ENCODE measurements at regions not wholly inside any gene's neighbourhood (a gene's known extent, or its start where the extent isn't known, plus 50 kb on each side); places are given as distances from the start of the nearest gene placed in this dataset.

GRCh38 chr10:65342245-65342644 lies 1583.6 kb upstream of the LRRTM3 start:
- WGBS, 2 donors (ENCODE audit: extremely low coverage in 2 of 2, insufficient read length in 2 of 2, insufficient replicate concordance in 1 of 2): no CpG with 5 or more reads among the region's 1 CpG

GRCh38 chr10:65346466-65346865 lies 1579.4 kb upstream of the LRRTM3 start:
- Histone ChIP-seq H3K4me2 (ENCODE audit: insufficient read depth, low read length, poor library complexity, severe bottlenecking) (no peak overlapping the region), H3K27me3 (ENCODE audit: control insufficient read depth in 3 of 3, insufficient read depth in 3 of 3, low read depth in 1 of 3, low read length in 3 of 3) (no peaks in the 10 kb centered on the region), H3K36me3 (replicated peaks in 1 of 2; ENCODE audit: control insufficient read depth in 2 of 2, insufficient read depth in 2 of 2, low read length in 2 of 2) (no peaks in the 10 kb centered on the region), H2BK12ac (ENCODE audit: low read length) (no peak overlapping the region), H3K9me3 (replicated peaks in 1 of 2; ENCODE audit: control insufficient read depth in 2 of 2, insufficient read depth in 1 of 2, low read depth in 1 of 2, low read length in 2 of 2) (no peaks in the 10 kb centered on the region), H3K9ac (ENCODE audit: low read depth, low read length, poor library complexity) (no peak overlapping the region), H3K79me1 (ENCODE audit: low read depth, low read length) (no peaks in the 10 kb centered on the region), H2AFZ (ENCODE audit: low read length) (no peak overlapping the region), H3K4me1 (ENCODE audit: control insufficient read depth in 2 of 2, insufficient read depth in 1 of 2, low read depth in 1 of 2, low read length in 2 of 2) (no peaks in the 10 kb centered on the region), H3K23ac (ENCODE audit: low read depth, low read length, poor library complexity) (no peak overlapping the region), H2BK120ac (ENCODE audit: low read depth, low read length) (no peak overlapping the region), H3K4me3 (ENCODE audit: low read length in 2 of 2) (no peak overlapping the region), H3K14ac (ENCODE audit: low read length) (no peak overlapping the region), H3K4ac (ENCODE audit: low read length) (no peak overlapping the region), H3K27ac (replicated peaks; ENCODE audit: low read length) (no peak overlapping the region), H2AK5ac (ENCODE audit: low read depth, low read length) (no peak overlapping the region), H4K91ac (ENCODE audit: low read depth, low read length, poor library complexity) (no peak overlapping the region), H2BK15ac (ENCODE audit: low read length) (no peak overlapping the region), H4K8ac (ENCODE audit: low read depth, low read length) (no peak overlapping the region), H3K18ac (ENCODE audit: low read length) (no peak overlapping the region), H2BK5ac (ENCODE audit: low read length) (no peak overlapping the region)
- no peak for DNase-seq (ENCODE audit: low spot score)
- no CpG with 5 or more reads among the region's 3 CpGs for WGBS, 2 donors (ENCODE audit: extremely low coverage in 2 of 2, insufficient read length in 2 of 2, insufficient replicate concordance in 1 of 2)

More at GRCh38 chr10:65342245-65342644, 1583.6 kb upstream of the LRRTM3 start:
- H3K9me3 ChIP-seq (replicated peaks in 1 of 2; ENCODE audit: control insufficient read depth in 2 of 2, insufficient read depth in 1 of 2, low read depth in 1 of 2, low read length in 2 of 2): no peaks in the 10 kb centered on the region
- no peaks in the 10 kb centered on the region for H3K4me1 ChIP-seq (ENCODE audit: control insufficient read depth in 2 of 2, insufficient read depth in 1 of 2, low read depth in 1 of 2, low read length in 2 of 2)
- no peak overlapping the region for H3K9ac ChIP-seq (ENCODE audit: low read depth, low read length, poor library complexity)
- no peak overlapping the region for H2BK120ac ChIP-seq (ENCODE audit: low read depth, low read length)
- H3K27ac ChIP-seq (replicated peaks; ENCODE audit: low read length): no peak overlapping the region
- H3K18ac ChIP-seq (ENCODE audit: low read length): no peak overlapping the region
- H2BK15ac ChIP-seq (ENCODE audit: low read length): no peak overlapping the region
- H3K4me3 ChIP-seq (ENCODE audit: low read length in 2 of 2): no peak overlapping the region
- no peak overlapping the region for H2BK5ac ChIP-seq (ENCODE audit: low read length)
- H3K4me2 ChIP-seq (ENCODE audit: insufficient read depth, low read length, poor library complexity, severe bottlenecking): no peak overlapping the region
- H2AK5ac ChIP-seq (ENCODE audit: low read depth, low read length): no peak overlapping the region
- no peak overlapping the region for H3K23ac ChIP-seq (ENCODE audit: low read depth, low read length, poor library complexity)
- no peak overlapping the region for H2BK12ac ChIP-seq (ENCODE audit: low read length)
- no peaks in the 10 kb centered on the region for H3K27me3 ChIP-seq (ENCODE audit: control insufficient read depth in 3 of 3, insufficient read depth in 3 of 3, low read depth in 1 of 3, low read length in 3 of 3)
- H3K4ac ChIP-seq (ENCODE audit: low read length): no peak overlapping the region
- no peaks in the 10 kb centered on the region for H3K79me1 ChIP-seq (ENCODE audit: low read depth, low read length)
- H2AFZ ChIP-seq (ENCODE audit: low read length): no peak overlapping the region
- H4K91ac ChIP-seq (ENCODE audit: low read depth, low read length, poor library complexity): no peak overlapping the region
- DNase-seq (ENCODE audit: low spot score): no peak
- no peak overlapping the region for H3K14ac ChIP-seq (ENCODE audit: low read length)
- H4K8ac ChIP-seq (ENCODE audit: low read depth, low read length): no peak overlapping the region
- no peaks in the 10 kb centered on the region for H3K36me3 ChIP-seq (replicated peaks in 1 of 2; ENCODE audit: control insufficient read depth in 2 of 2, insufficient read depth in 2 of 2, low read length in 2 of 2)

DNA sequence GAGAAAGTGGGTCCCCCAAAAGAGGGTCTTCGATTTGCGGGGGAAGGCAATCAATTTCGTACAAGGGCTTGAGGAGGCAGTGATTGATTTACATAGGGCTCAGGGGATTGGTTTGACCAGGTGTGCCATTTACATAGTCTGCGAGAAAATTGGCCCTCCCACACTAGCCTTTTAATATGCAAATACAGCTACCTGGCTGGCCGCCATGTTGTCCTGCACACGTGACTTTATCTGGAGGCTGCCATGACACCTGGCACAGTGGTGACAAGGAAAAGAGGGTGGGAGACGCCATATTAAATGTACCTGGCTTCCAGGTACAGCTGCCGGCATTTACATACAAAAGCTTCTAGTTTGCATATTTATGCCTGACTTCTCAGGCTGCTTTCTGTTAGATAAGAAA lies 1577.2 kb upstream of the LRRTM3 start:
- H3K14ac ChIP-seq (ENCODE audit: low read length): no peak overlapping the region
- no peak overlapping the region for H2AFZ ChIP-seq (ENCODE audit: low read length)
- H3K27me3 ChIP-seq (ENCODE audit: control insufficient read depth in 3 of 3, insufficient read depth in 3 of 3, low read depth in 1 of 3, low read length in 3 of 3): no peaks in the 10 kb centered on the region
- H2BK12ac ChIP-seq (ENCODE audit: low read length): no peak overlapping the region
- no peaks in the 10 kb centered on the region for H3K4me1 ChIP-seq (ENCODE audit: control insufficient read depth in 2 of 2, insufficient read depth in 1 of 2, low read depth in 1 of 2, low read length in 2 of 2)
- H3K36me3 ChIP-seq (replicated peaks in 1 of 2; ENCODE audit: control insufficient read depth in 2 of 2, insufficient read depth in 2 of 2, low read length in 2 of 2): no peaks in the 10 kb centered on the region
- no peak overlapping the region for H4K91ac ChIP-seq (ENCODE audit: low read depth, low read length, poor library complexity)
- DNase-seq (ENCODE audit: low spot score): no peak
- no peak overlapping the region for H3K4me2 ChIP-seq (ENCODE audit: insufficient read depth, low read length, poor library complexity, severe bottlenecking)
- no peak overlapping the region for H4K8ac ChIP-seq (ENCODE audit: low read depth, low read length)
- H3K9me3 ChIP-seq (replicated peaks in 1 of 2; ENCODE audit: control insufficient read depth in 2 of 2, insufficient read depth in 1 of 2, low read depth in 1 of 2, low read length in 2 of 2): no peaks in the 10 kb centered on the region
- H3K4me3 ChIP-seq (ENCODE audit: low read length in 2 of 2): no peak overlapping the region
- H2AK5ac ChIP-seq (ENCODE audit: low read depth, low read length): no peak overlapping the region
- H3K79me1 ChIP-seq (ENCODE audit: low read depth, low read length): no peaks in the 10 kb centered on the region
- no peak overlapping the region for H3K4ac ChIP-seq (ENCODE audit: low read length)
- no peak overlapping the region for H3K27ac ChIP-seq (replicated peaks; ENCODE audit: low read length)
- no peak overlapping the region for H3K18ac ChIP-seq (ENCODE audit: low read length)
- WGBS, 2 donors (ENCODE audit: extremely low coverage in 2 of 2, insufficient read length in 2 of 2, insufficient replicate concordance in 1 of 2): no CpG with 5 or more reads among the region's 8 CpGs
- H2BK15ac ChIP-seq (ENCODE audit: low read length): no peak overlapping the region
- no peak overlapping the region for H2BK5ac ChIP-seq (ENCODE audit: low read length)
- H2BK120ac ChIP-seq (ENCODE audit: low read depth, low read length): no peak overlapping the region
- no peak overlapping the region for H3K9ac ChIP-seq (ENCODE audit: low read depth, low read length, poor library complexity)
- H3K23ac ChIP-seq (ENCODE audit: low read depth, low read length, poor library complexity): no peak overlapping the region

DNA sequence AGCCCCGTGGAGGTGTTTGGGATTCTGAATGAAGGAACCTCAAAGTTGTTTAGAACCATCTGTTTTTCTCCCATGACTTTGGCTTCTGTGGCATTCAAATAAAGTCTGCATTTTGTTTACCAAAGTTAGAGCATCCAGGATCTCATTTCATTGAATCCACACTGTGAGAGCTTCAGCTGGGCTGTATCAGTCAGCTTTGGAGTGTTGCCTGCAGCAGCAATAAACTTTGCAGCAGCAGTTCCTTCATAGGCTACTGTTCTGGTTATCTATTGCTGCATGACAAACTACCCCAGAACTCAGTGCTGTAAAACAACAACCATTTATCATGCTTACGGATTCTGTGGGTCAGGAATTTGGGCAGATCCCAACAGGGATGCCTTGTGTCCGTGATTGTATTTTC lies 1575.2 kb upstream of the LRRTM3 start:
- no peak overlapping the region for H3K9ac ChIP-seq (ENCODE audit: low read depth, low read length, poor library complexity)

More for the DNA sequence above, 1575.2 kb upstream of the LRRTM3 start:
- no peak overlapping the region for H3K27ac ChIP-seq (replicated peaks; ENCODE audit: low read length)
- no peaks in the 10 kb centered on the region for H3K27me3 ChIP-seq (ENCODE audit: control insufficient read depth in 3 of 3, insufficient read depth in 3 of 3, low read depth in 1 of 3, low read length in 3 of 3)
- H2AFZ ChIP-seq (ENCODE audit: low read length): no peak overlapping the region
- H2BK120ac ChIP-seq (ENCODE audit: low read depth, low read length): no peak overlapping the region
- H2BK15ac ChIP-seq (ENCODE audit: low read length): no peak overlapping the region
- no peaks in the 10 kb centered on the region for H3K36me3 ChIP-seq (replicated peaks in 1 of 2; ENCODE audit: control insufficient read depth in 2 of 2, insufficient read depth in 2 of 2, low read length in 2 of 2)
- H3K4me3 ChIP-seq (ENCODE audit: low read length in 2 of 2): no peak overlapping the region
- H3K18ac ChIP-seq (ENCODE audit: low read length): no peak overlapping the region
- no peak overlapping the region for H3K4me2 ChIP-seq (ENCODE audit: insufficient read depth, low read length, poor library complexity, severe bottlenecking)
- peaks cover 0 to 2% of the 10 kb centered on the region in 2 donors for H3K4me1 ChIP-seq (ENCODE audit: control insufficient read depth in 2 of 2, insufficient read depth in 1 of 2, low read depth in 1 of 2, low read length in 2 of 2)
- WGBS, 2 donors (ENCODE audit: extremely low coverage in 2 of 2, insufficient read length in 2 of 2, insufficient replicate concordance in 1 of 2): no CpG with 5 or more reads among the region's 3 CpGs
- H2BK5ac ChIP-seq (ENCODE audit: low read length): no peak overlapping the region
- no peaks in the 10 kb centered on the region for H3K9me3 ChIP-seq (replicated peaks in 1 of 2; ENCODE audit: control insufficient read depth in 2 of 2, insufficient read depth in 1 of 2, low read depth in 1 of 2, low read length in 2 of 2)
- H4K8ac ChIP-seq (ENCODE audit: low read depth, low read length): no peak overlapping the region
- no peak overlapping the region for H4K91ac ChIP-seq (ENCODE audit: low read depth, low read length, poor library complexity)
- no peak overlapping the region for H2AK5ac ChIP-seq (ENCODE audit: low read depth, low read length)
- no peak overlapping the region for H3K23ac ChIP-seq (ENCODE audit: low read depth, low read length, poor library complexity)
- no peak overlapping the region for H2BK12ac ChIP-seq (ENCODE audit: low read length)
- no peaks in the 10 kb centered on the region for H3K79me1 ChIP-seq (ENCODE audit: low read depth, low read length)
- no peak for DNase-seq (ENCODE audit: low spot score)
- H3K14ac ChIP-seq (ENCODE audit: low read length): no peak overlapping the region
- H3K4ac ChIP-seq (ENCODE audit: low read length): no peak overlapping the region

Data from neuronal stem cell (in vitro differentiated cells).